OCI-LY7 (cell line): ENCODE measurements at regions not wholly inside any gene's neighbourhood (a gene's known extent, or its start where the extent isn't known, plus 50 kb on each side); places are given as distances from the start of the nearest gene placed in this dataset.

Source experiments
- BruUV-seq: library from RNA; stranded (reverse); fragments of 400-500 nt; replicated peaks from 2 replicates; lab custom pipeline; 2021; lab: Mats Ljungman, UMichigan
- CTCF ChIA-PET: fragments of 300-600 bp; sonication (Branson Sonifier 250); formaldehyde crosslinking; loops from one replicate; lab custom pipeline; 2022; ENCODE audit warnings: antibody characterized with exemption; ENCODE audit not compliant: unreplicated experiment; lab: Charles Lee
- POLR2A ChIA-PET: fragments of 300-600 bp; sonication (Branson Sonifier 250); formaldehyde crosslinking; loops from one replicate; lab custom pipeline; 2022; ENCODE audit warnings: antibody characterized with exemption; lab: Charles Lee
- DNase-seq: peaks from one replicate; pipeline ENCODE4 v3.0.0-alpha.2; 2015; ENCODE audit warnings: low spot score
- H2AFZ ChIP-seq: fragments of 200-600 bp; sonication (generic), shearing (Covaris generic); 2 replicates; pipeline ENCODE4 v1.6.1; 2014; ENCODE audit warnings: mild to moderate bottlenecking, antibody characterized with exemption, low read length, moderate library complexity
- H3K27ac ChIP-seq: fragments of 200-600 bp; sonication (generic); 2 replicates; pipeline ENCODE4 v1.5.1; 2014; ENCODE audit warnings: mixed run types, low read depth, mild to moderate bottlenecking, moderate library complexity, low read length, inconsistent platforms; ENCODE audit not compliant: poor library complexity, severe bottlenecking
- H3K36me3 ChIP-seq: fragments of 200-600 bp; sonication (generic); 2 replicates; pipeline ENCODE4 v1.6.1; 2014; ENCODE audit warnings: mild to moderate bottlenecking, antibody characterized with exemption, low read length, moderate library complexity, mixed read lengths; ENCODE audit not compliant: insufficient read depth
- H3K4me1 ChIP-seq: fragments of 200-600 bp; sonication (generic); 2 replicates; pipeline ENCODE4 v1.5.1; 2014; ENCODE audit warnings: mild to moderate bottlenecking, low read length; ENCODE audit not compliant: insufficient read depth, poor library complexity, severe bottlenecking
- H3K4me2 ChIP-seq: fragments of 200-600 bp; sonication (generic); 2 replicates; pipeline ENCODE4 v1.6.1; 2014; ENCODE audit warnings: mild to moderate bottlenecking, low read length
- H3K4me3 ChIP-seq: fragments of 200-600 bp; sonication (generic); 2 replicates; pipeline ENCODE4 v1.5.1; 2014; ENCODE audit warnings: mild to moderate bottlenecking, low read depth, low read length; ENCODE audit not compliant: poor library complexity, severe bottlenecking
- H3K79me2 ChIP-seq: fragments of 200-600 bp; sonication (generic); 2 replicates; pipeline ENCODE4 v1.6.1; 2016; ENCODE audit warnings: low read depth, mild to moderate bottlenecking, low read length, moderate library complexity, mixed read lengths; ENCODE audit not compliant: insufficient read depth
- H3K9me2 ChIP-seq: fragments of 200-600 bp; sonication (generic); 2 replicates; pipeline ENCODE4 v1.6.1; 2016; ENCODE audit warnings: mild to moderate bottlenecking, low read length, mixed read lengths; ENCODE audit not compliant: insufficient read depth
- H3K9me3 ChIP-seq: fragments of 200-600 bp; sonication (generic); 2 replicates; pipeline ENCODE4 v1.6.1; 2014; ENCODE audit warnings: mild to moderate bottlenecking, mixed run types, low read length, mixed read lengths
- H4K20me1 ChIP-seq: fragments of 200-600 bp; sonication (generic); 2 replicates; pipeline ENCODE4 v1.6.1; 2014; ENCODE audit warnings: mild to moderate bottlenecking, antibody characterized with exemption, low read length, moderate library complexity, mixed read lengths; ENCODE audit not compliant: insufficient read depth
- CTCF ChIP-seq: fragments of 200-600 bp; sonication (generic); conservative IDR thresholded peaks from 2 replicates; pipeline ENCODE4 v1.5.1; 2014; ENCODE audit warnings: mild to moderate bottlenecking, antibody characterized with exemption, low read length, moderate library complexity, mixed read lengths
- EZH2phosphoT487 ChIP-seq: fragments of 200-600 bp; sonication (generic); IDR thresholded peaks from 2 replicates; pipeline ENCODE4 v1.6.1; 2018; ENCODE audit warnings: low read depth, borderline replicate concordance, mild to moderate bottlenecking, mixed run types, antibody characterized with exemption, low read length, moderate library complexity, mixed read lengths
- intact Hi-C: fragments of 100-400 bp; cut with micrococcal nuclease; formaldehyde crosslinking; loops from one replicate; pipeline ENCODE4 v1.10.0; 2022; ENCODE audit not compliant: unreplicated experiment

GRCh38 chr13:53250977-53251376 lies 222.4 kb downstream of the OLFM4 start:
- no peaks in the 10 kb centered on the region for H3K9me3 ChIP-seq
- BruUV-seq, result no TSS peak
- H3K9me2 ChIP-seq, result no peaks in the 10 kb centered on the region
- intact Hi-C loops, result loop anchor here (5.0 kb wide), 1 partner anchor 531 kb away; no protein-coding TSS in a partner anchor
- DNase-seq, result peak; percentile 4
- no peaks in the 10 kb centered on the region for H3K79me2 ChIP-seq
- no peak overlapping the region for H2AFZ ChIP-seq
- ChIA-PET CTCF (interaction anchor here (0.6 kb wide), 1 partner anchor 313 kb away, joined by 5 read pairs; no protein-coding TSS in a partner anchor), POLR2A (no interaction called here)
- no peaks in the 10 kb centered on the region for H4K20me1 ChIP-seq
- TF ChIP-seq CTCF (no peak), EZH2phosphoT487 (no peak)
- no peak overlapping the region for H3K27ac ChIP-seq
- no peak overlapping the region for H3K4me3 ChIP-seq
- no peaks in the 10 kb centered on the region for H3K36me3 ChIP-seq
- no peaks in the 10 kb centered on the region for H3K4me1 ChIP-seq
- H3K4me2 ChIP-seq, result no peak overlapping the region

- CTCF ChIA-PET, result no interaction called here
- no peak for DNase-seq
- POLR2A ChIA-PET, result interaction anchor here (0.7 kb wide), 1 partner anchor 38 kb away, joined by 3 read pairs; no protein-coding TSS in a partner anchor
- no peaks in the 10 kb centered on the region for H3K4me1 ChIP-seq
- H3K9me3 ChIP-seq, result no peaks in the 10 kb centered on the region
- H3K27ac ChIP-seq, result no peak overlapping the region
- H2AFZ ChIP-seq, result no peak overlapping the region
- H3K36me3 ChIP-seq, result no peaks in the 10 kb centered on the region
- no TSS peak for BruUV-seq
- TF ChIP-seq CTCF, result no peak
- TF ChIP-seq EZH2phosphoT487, result no peak
- H3K9me2 ChIP-seq, result no peaks in the 10 kb centered on the region
- H3K4me3 ChIP-seq, result no peak overlapping the region
- H3K79me2 ChIP-seq, result no peaks in the 10 kb centered on the region
- no peaks in the 10 kb centered on the region for H4K20me1 ChIP-seq
- no peak overlapping the region for H3K4me2 ChIP-seq
- intact Hi-C loops, result loop anchor here (5.0 kb wide), 1 partner anchor 528 kb away; no protein-coding TSS in a partner anchor
Observed at GRCh38 chr13:53254500-53254899, 225.9 kb downstream of the OLFM4 start.

GRCh38 chr13:53255795-53256194 lies 227.2 kb downstream of the OLFM4 start:
- Histone ChIP-seq H3K9me2 (no peaks in the 10 kb centered on the region), H3K27ac (no peak overlapping the region), H3K4me1 (no peaks in the 10 kb centered on the region), H3K4me2 (no peak overlapping the region), H4K20me1 (no peaks in the 10 kb centered on the region), H3K36me3 (no peaks in the 10 kb centered on the region), H2AFZ (no peak overlapping the region), H3K9me3 (no peaks in the 10 kb centered on the region), H3K4me3 (no peak overlapping the region), H3K79me2 (no peaks in the 10 kb centered on the region)
- BruUV-seq, result no TSS peak
- ChIA-PET CTCF (no interaction called here), POLR2A (no interaction called here)
- intact Hi-C loops, result no loop called here
- no peak for DNase-seq
- TF ChIP-seq EZH2phosphoT487, result no peak
- TF ChIP-seq CTCF, result no peak
